K562 (cell line): ENCODE measurements at regions not wholly inside any gene's neighbourhood (a gene's known extent, or its start where the extent isn't known, plus 50 kb on each side); places are given as distances from the start of the nearest gene placed in this dataset.

Experiments used
- ATAC-seq: fragments of 200-7000 bp; cut with Tn5 transposase; 3 replicates; pipeline ENCODE4 v1.9.1; 2020; ENCODE audit warnings: moderate library complexity
- BruUV-seq: library from RNA; stranded (reverse); fragments of 400-500 nt; replicated peaks from 2 replicates; lab custom pipeline; 2021; lab: Mats Ljungman, UMichigan
- CTCF ChIA-PET: fragments of 300-600 bp; formaldehyde crosslinking; extraction: SDS; loops from one replicate; lab custom pipeline; 2021; ENCODE audit warnings: low intra/inter-chr PET ratio; lab: Yijun Ruan, JAX
- POLR2A ChIA-PET: fragments of 300-600, 350-650 bp; sonication (Branson Sonifier 250); formaldehyde crosslinking; extraction: SDS; loops from one replicate; lab custom pipeline; 2021; ENCODE audit warnings: antibody characterized with exemption, inconsistent platforms; lab: Yijun Ruan, JAX
- DNase-seq, 4 experiments: peaks; one replicate each; pipeline versions ENCODE4 v3.0.0 to v3.0.0-alpha.2; 2011 to 2018; ENCODE audit warnings: low spot score in 3 of 4, mixed read lengths in 3 of 4; ENCODE audit errors: extremely low read depth in 1 of 4
- FAIRE-seq: peaks from 2 replicates; lab custom pipeline; 2011; peaks lifted over from hg19 to GRCh38; lab: Jason Lieb, UNC
- H2AFZ ChIP-seq: 2 replicates; pipeline ENCODE4 v1.6.0; 2011; ENCODE audit warnings: low read depth, low read length, control low read depth, inconsistent platforms
- H3K27ac ChIP-seq: fragments of 200-600 bp; 3 replicates; pipeline ENCODE4 v1.8.0; 2011; ENCODE audit warnings: low read depth, mild to moderate bottlenecking, control low read depth, inconsistent platforms, low read length, moderate library complexity, mixed read lengths; ENCODE audit errors: extremely low read depth
- H3K27me3 ChIP-seq, 2 experiments: fragments of 300-600 bp in 1 of 2; 2 replicates in 1 of 2; 3 replicates in 1 of 2; pipeline versions ENCODE4 v1.6.0 to v1.8.0; 2011; ENCODE audit warnings: inconsistent platforms in 2 of 2, low read length in 2 of 2, mild to moderate bottlenecking in 1 of 2, mixed read lengths in 1 of 2, moderate library complexity in 1 of 2; ENCODE audit not compliant: control insufficient read depth in 2 of 2, insufficient read depth in 2 of 2
- H3K36me3 ChIP-seq: fragments of 300-600 bp; 3 replicates; pipeline ENCODE4 v1.8.0; 2011; ENCODE audit warnings: mild to moderate bottlenecking, low read length, inconsistent platforms; ENCODE audit not compliant: control insufficient read depth, insufficient read depth
- H3K4me1 ChIP-seq, 2 experiments: fragments of 200-600 bp in 1 of 2; replicated peaks in 1 of 2; 2 replicates in 1 of 2; 3 replicates in 1 of 2; pipeline versions ENCODE4 v1.5.1 to v1.8.0; 2011; ENCODE audit warnings: inconsistent platforms in 2 of 2, low read length in 2 of 2, mild to moderate bottlenecking in 1 of 2, mixed read lengths in 1 of 2, moderate library complexity in 1 of 2; ENCODE audit not compliant: control insufficient read depth in 2 of 2, insufficient read depth in 2 of 2
- H3K4me2 ChIP-seq: 2 replicates; pipeline ENCODE4 v1.6.1; 2011; ENCODE audit warnings: low read length, control low read depth, inconsistent platforms, mixed read lengths; ENCODE audit not compliant: insufficient read depth
- H3K4me3 ChIP-seq: fragments of 200-600 bp; sonication (generic), shearing (Covaris generic); 2 replicates; pipeline ENCODE4 v1.5.1; 2016; ENCODE audit warnings: control low read depth, inconsistent platforms
- H3K79me2 ChIP-seq: fragments of 200-600 bp; 3 replicates; pipeline ENCODE4 v1.8.0; 2011; ENCODE audit warnings: low read length, inconsistent platforms; ENCODE audit not compliant: control insufficient read depth, insufficient read depth
- H3K9ac ChIP-seq, 2 experiments: 2 replicates each; pipeline versions ENCODE4 v1.6.0 to v1.6.1; 2011; ENCODE audit warnings: low read depth in 2 of 2, low read length in 2 of 2, control low read depth in 1 of 2, inconsistent platforms in 1 of 2, mild to moderate bottlenecking in 1 of 2, mixed read lengths in 1 of 2; ENCODE audit not compliant: insufficient read depth in 1 of 2
- H3K9me1 ChIP-seq: one replicate; pipeline ENCODE4 v1.6.0; 2011; ENCODE audit warnings: inconsistent platforms, mild to moderate bottlenecking, low read length, moderate library complexity; ENCODE audit not compliant: control insufficient read depth, insufficient read depth
- H3K9me3 ChIP-seq: replicated peaks from 2 replicates; pipeline ENCODE4 v1.5.1; 2011; ENCODE audit warnings: low read depth, low read length, inconsistent platforms; ENCODE audit not compliant: control insufficient read depth, insufficient read depth
- H4K20me1 ChIP-seq: replicated peaks from 2 replicates; pipeline ENCODE4 v1.6.1; 2011; ENCODE audit warnings: low read length, inconsistent platforms, mixed read lengths; ENCODE audit not compliant: control insufficient read depth, insufficient read depth
- ELF2 ChIP-seq: fragments of 250-450 bp; sonication (Bioruptor Pico); IDR thresholded peaks from 2 replicates; pipeline ENCODE4 v1.5.0; 2021; ENCODE audit warnings: mild to moderate bottlenecking
- GTF2B ChIP-seq: IDR thresholded peaks from 2 replicates; pipeline ENCODE4 v1.6.1; 2011; ENCODE audit not compliant: insufficient read length; ENCODE audit errors: extremely low read depth
- HBP1 ChIP-seq: fragments of 450-650 bp; formaldehyde crosslinking; IDR thresholded peaks from 2 replicates; pipeline ENCODE4 v1.4.0; 2022; ENCODE audit warnings: missing genetic modification characterization
- NFIC ChIP-seq: fragments of 450-650 bp; IDR thresholded peaks from 2 replicates; pipeline ENCODE4 v1.6.1; 2017; ENCODE audit warnings: mild to moderate bottlenecking, inconsistent platforms
- POLR2AphosphoS2 ChIP-seq: IDR thresholded peaks from 2 replicates; pipeline ENCODE4 v1.6.1; 2012; ENCODE audit warnings: low read length, improper control_type of control experiment
- RREB1 ChIP-seq: fragments of 250-450 bp; sonication (Bioruptor Pico); IDR thresholded peaks from 2 replicates; pipeline ENCODE4 v1.4.0; 2020
- SIRT6 ChIP-seq: IDR thresholded peaks from one replicate; pipeline ENCODE4 v1.6.1; 2012; ENCODE audit warnings: low read depth, mild to moderate bottlenecking, control low read depth, inconsistent platforms, low read length, moderate library complexity
- ZNF324 ChIP-seq: fragments of 250-450 bp; sonication (Bioruptor Pico); IDR thresholded peaks from 2 replicates; pipeline ENCODE4 v1.4.0; 2020; ENCODE audit warnings: mild to moderate bottlenecking
- ZNF511 ChIP-seq: sonication (generic); formaldehyde crosslinking; IDR thresholded peaks from 2 replicates; pipeline ENCODE4 v1.8.0; 2022; ENCODE audit warnings: mild to moderate bottlenecking, missing genetic modification reagents
- WGBS: fragments of 100-300 bp; shearing (Covaris generic); methylation state at CpG from one replicate; pipeline ENCODE4 v1.1.6; 2016; ENCODE audit warnings: low coverage, mixed read lengths; ENCODE audit not compliant: insufficient coverage; ENCODE audit errors: missing lambda C conversion rate; 5-methylcytosine and 5-hydroxymethylcytosine counted together
- in situ Hi-C: fragments of 300-500 bp; cut with MboI; formaldehyde crosslinking; loops from 4 replicates; pipeline ENCODE4 v1.15.0; 2018; ENCODE audit warnings: inconsistent platforms, mixed read lengths
- intact Hi-C: fragments of 100-400 bp; cut with micrococcal nuclease; formaldehyde crosslinking; loops from 2 replicates; pipeline ENCODE4 v1.14.2; 2022

GRCh38 chr9:110143950-110144545, 63.9 kb downstream of the C9orf152 start:
- ATAC-seq (no peak), DNase-seq (no peak), FAIRE-seq (no peak)
- Histone ChIP-seq H3K9me3 (no peaks in the 10 kb centered on the region), H3K4me2 (no peak overlapping the region), H3K9me1 (no peaks in the 10 kb centered on the region), H4K20me1 (no peaks in the 10 kb centered on the region), H3K4me3 (no peak overlapping the region), H3K27ac (no peak overlapping the region), H3K9ac (no peak overlapping the region), H3K4me1 (no peaks in the 10 kb centered on the region), H2AFZ (no peak overlapping the region), H3K79me2 (no peaks in the 10 kb centered on the region), H3K36me3 (no peaks in the 10 kb centered on the region), H3K27me3 (no peaks in the 10 kb centered on the region)
- BruUV-seq: no TSS peak
- WGBS: 0% methylated on average over 2 of the region's 2 CpGs
- POLR2A ChIA-PET: no interaction called here
- TF ChIP-seq ELF2 (CRISPR knock-in tag) (no peak), HBP1 (CRISPR knock-in tag) (no peak), NFIC (no peak), POLR2AphosphoS2 (no peak), ZNF511 (no peak), GTF2B (no peak), SIRT6 (no peak), ZNF324 (CRISPR knock-in tag) (no peak), RREB1 (CRISPR knock-in tag) (no peak)
- in situ Hi-C loops (no loop called here), intact Hi-C loops (no loop called here)
- CTCF ChIA-PET: no interaction called here
